HEK293 (cell line): ENCODE measurements at regions not wholly inside any gene's neighbourhood (a gene's known extent, or its start where the extent isn't known, plus 50 kb on each side); places are given as distances from the start of the nearest gene placed in this dataset.

Experiments used
- CTCF ChIA-PET: fragments of 350-600 bp; formaldehyde crosslinking; extraction: SDS; loops from one replicate; lab custom pipeline; 2021; ENCODE audit warnings: antibody characterized with exemption; lab: Yijun Ruan, JAX
- POLR2A ChIA-PET: fragments of 300-600 bp; formaldehyde crosslinking; extraction: SDS; loops from one replicate; lab custom pipeline; 2020; ENCODE audit warnings: antibody characterized with exemption, inconsistent platforms; lab: Yijun Ruan, JAX
- H3K27ac ChIP-seq: fragments of 200-500 bp; sonication (Bioruptor generic); 2 replicates; pipeline ENCODE4 v1.5.1; 2014; ENCODE audit warnings: low read depth, low read length, control low read depth, inconsistent platforms; ENCODE audit errors: extremely low read depth
- H3K36me3 ChIP-seq, 2 experiments: fragments of 200-500 bp in 1 of 2; sonication (Bioruptor generic) in 1 of 2; 1 replicate in 1 of 2; 2 replicates in 1 of 2; pipeline ENCODE4 v1.5.1; 2014 to 2017; ENCODE audit warnings: inconsistent platforms in 2 of 2, low read length in 2 of 2; ENCODE audit not compliant: control insufficient read depth in 2 of 2, insufficient read depth in 1 of 2
- H3K4me1 ChIP-seq: fragments of 200-500 bp; sonication (Bioruptor generic); 2 replicates; pipeline ENCODE4 v1.5.1; 2014; ENCODE audit warnings: mild to moderate bottlenecking, low read length, inconsistent platforms; ENCODE audit not compliant: control insufficient read depth, insufficient read depth
- H3K4me3 ChIP-seq: 2 replicates; pipeline ENCODE4 v1.5.1; 2011; ENCODE audit warnings: low read depth, mild to moderate bottlenecking, control low read depth, low read length, moderate library complexity
- H3K9me3 ChIP-seq: fragments of 200-500 bp; sonication (Bioruptor generic); 2 replicates; pipeline ENCODE4 v1.5.1; 2014; ENCODE audit warnings: low read depth, low read length, inconsistent platforms; ENCODE audit not compliant: control insufficient read depth, insufficient read depth
- KLF16 ChIP-seq: fragments of 450-650 bp; formaldehyde crosslinking; IDR thresholded peaks from 2 replicates; pipeline ENCODE4 v1.5.1; 2017; ENCODE audit warnings: missing biosample characterization, missing genetic modification characterization
- KLF8 ChIP-seq: fragments of 450-650 bp; formaldehyde crosslinking; IDR thresholded peaks from 2 replicates; pipeline ENCODE4 v1.5.1; 2016; ENCODE audit warnings: missing biosample characterization, missing genetic modification characterization
- SETDB1 ChIP-seq: IDR thresholded peaks from one replicate; pipeline ENCODE4 v1.6.1; 2017; ENCODE audit warnings: mild to moderate bottlenecking, low read length, moderate library complexity, mixed read lengths; ENCODE audit not compliant: insufficient read length
- ZBTB10 ChIP-seq: fragments of 450-650 bp; formaldehyde crosslinking; IDR thresholded peaks from 2 replicates; pipeline ENCODE4 v1.5.1; 2016; ENCODE audit warnings: missing biosample characterization, missing genetic modification characterization
- ZBTB17 ChIP-seq: fragments of 450-650 bp; formaldehyde crosslinking; IDR thresholded peaks from 2 replicates; pipeline ENCODE4 v1.5.1; 2016; ENCODE audit warnings: missing biosample characterization, missing genetic modification characterization
- ZBTB20 ChIP-seq: fragments of 450-650 bp; formaldehyde crosslinking; IDR thresholded peaks from 2 replicates; pipeline ENCODE4 v1.5.1; 2016; ENCODE audit warnings: missing biosample characterization, missing genetic modification characterization
- ZBTB48 ChIP-seq: fragments of 450-650 bp; formaldehyde crosslinking; IDR thresholded peaks from 2 replicates; pipeline ENCODE4 v1.5.1; 2016; ENCODE audit warnings: missing biosample characterization, missing genetic modification characterization
- ZNF140 ChIP-seq: fragments of 450-650 bp; formaldehyde crosslinking; IDR thresholded peaks from 2 replicates; pipeline ENCODE4 v1.5.1; 2016; ENCODE audit warnings: missing biosample characterization, missing genetic modification characterization
- ZNF24 ChIP-seq: fragments of 450-650 bp; formaldehyde crosslinking; IDR thresholded peaks from 2 replicates; pipeline ENCODE4 v1.5.1; 2016; ENCODE audit warnings: missing biosample characterization, missing genetic modification characterization
- ZNF26 ChIP-seq: fragments of 450-650 bp; formaldehyde crosslinking; IDR thresholded peaks from 2 replicates; pipeline ENCODE4 v1.5.1; 2016; ENCODE audit warnings: missing biosample characterization, missing genetic modification characterization
- ZNF335 ChIP-seq: fragments of 450-650 bp; formaldehyde crosslinking; conservative IDR thresholded peaks from 2 replicates; pipeline ENCODE4 v1.5.1; 2016; ENCODE audit warnings: missing biosample characterization, missing genetic modification characterization
- ZNF354C ChIP-seq: fragments of 450-650 bp; formaldehyde crosslinking; IDR thresholded peaks from 2 replicates; pipeline ENCODE4 v1.5.1; 2016; ENCODE audit warnings: missing biosample characterization, missing genetic modification characterization, low read depth, borderline replicate concordance
- ZNF518A ChIP-seq: fragments of 450-650 bp; formaldehyde crosslinking; conservative IDR thresholded peaks from 2 replicates; pipeline ENCODE4 v1.5.1; 2016; ENCODE audit warnings: low read depth, missing biosample characterization, missing genetic modification characterization
- ZNF530 ChIP-seq: fragments of 450-650 bp; formaldehyde crosslinking; IDR thresholded peaks from 2 replicates; pipeline ENCODE4 v1.5.1; 2016; ENCODE audit warnings: low read depth, missing biosample characterization, missing genetic modification characterization
- ZNF610 ChIP-seq: fragments of 450-650 bp; formaldehyde crosslinking; IDR thresholded peaks from 2 replicates; pipeline ENCODE4 v1.5.1; 2016; ENCODE audit warnings: missing biosample characterization, missing genetic modification characterization, borderline replicate concordance
- ZNF624 ChIP-seq: fragments of 450-650 bp; formaldehyde crosslinking; IDR thresholded peaks from 2 replicates; pipeline ENCODE4 v1.5.1; 2017; ENCODE audit warnings: missing biosample characterization, missing genetic modification characterization
- ZNF692 ChIP-seq: fragments of 450-650 bp; formaldehyde crosslinking; IDR thresholded peaks from 2 replicates; pipeline ENCODE4 v1.5.1; 2016; ENCODE audit warnings: missing biosample characterization, missing genetic modification characterization
- ZNF830 ChIP-seq: fragments of 450-650 bp; IDR thresholded peaks from 2 replicates; pipeline ENCODE4 v1.5.0; 2018; ENCODE audit warnings: missing biosample characterization, missing genetic modification characterization, low read depth, mild to moderate bottlenecking, moderate library complexity
- ZXDB ChIP-seq: fragments of 450-650 bp; formaldehyde crosslinking; IDR thresholded peaks from 2 replicates; pipeline ENCODE4 v1.5.1; 2016; ENCODE audit warnings: missing biosample characterization, missing genetic modification characterization

GRCh38 chr4:83894831-83895230 is 358.9 kb downstream of the GPAT3 start (continued):
- TF ChIP-seq ZBTB10 (no peak), ZNF26 (no peak)

- no peaks in the 10 kb centered on the region for H3K36me3 ChIP-seq
- H3K9me3 ChIP-seq, result no peaks in the 10 kb centered on the region
- POLR2A ChIA-PET, result no interaction called here
- no peak overlapping the region for H3K4me3 ChIP-seq
- TF ChIP-seq ZBTB20 (tag by site-specific recombination) (no peak), ZNF140 (tag by site-specific recombination) (no peak), ZBTB48 (tag by site-specific recombination) (no peak), ZNF24 (tag by site-specific recombination) (no peak), ZBTB10 (no peak), KLF16 (tag by site-specific recombination) (no peak), ZNF26 (no peak), ZNF335 (no peak), SETDB1 (no peak), ZNF692 (tag by site-specific recombination) (no peak), ZNF530 (tag by site-specific recombination) (no peak), KLF8 (tag by site-specific recombination) (no peak), ZNF518A (tag by site-specific recombination) (no peak), ZBTB17 (tag by site-specific recombination) (no peak), ZXDB (tag by site-specific recombination) (no peak), ZNF830 (tag by site-specific recombination) (no peak), ZNF354C (tag by site-specific recombination) (no peak), ZNF610 (tag by site-specific recombination) (no peak), ZNF624 (tag by site-specific recombination) (no peak)
- TF ChIP-seq, all 188 proteins: peak for 0
- Histone ChIP-seq H3K4me1 (no peaks in the 10 kb centered on the region), H3K27ac (no peak overlapping the region)
- CTCF ChIA-PET, result no interaction called here
These were observed 354.9 kb downstream of the GPAT3 start for GRCh38 chr4:83890816-83891215.
